ENCODE measurements at regions not wholly inside any gene's neighbourhood (a gene's known extent, or its start where the extent isn't known, plus 50 kb on each side); places are given as distances from the start of the nearest gene placed in this dataset.

DNA sequence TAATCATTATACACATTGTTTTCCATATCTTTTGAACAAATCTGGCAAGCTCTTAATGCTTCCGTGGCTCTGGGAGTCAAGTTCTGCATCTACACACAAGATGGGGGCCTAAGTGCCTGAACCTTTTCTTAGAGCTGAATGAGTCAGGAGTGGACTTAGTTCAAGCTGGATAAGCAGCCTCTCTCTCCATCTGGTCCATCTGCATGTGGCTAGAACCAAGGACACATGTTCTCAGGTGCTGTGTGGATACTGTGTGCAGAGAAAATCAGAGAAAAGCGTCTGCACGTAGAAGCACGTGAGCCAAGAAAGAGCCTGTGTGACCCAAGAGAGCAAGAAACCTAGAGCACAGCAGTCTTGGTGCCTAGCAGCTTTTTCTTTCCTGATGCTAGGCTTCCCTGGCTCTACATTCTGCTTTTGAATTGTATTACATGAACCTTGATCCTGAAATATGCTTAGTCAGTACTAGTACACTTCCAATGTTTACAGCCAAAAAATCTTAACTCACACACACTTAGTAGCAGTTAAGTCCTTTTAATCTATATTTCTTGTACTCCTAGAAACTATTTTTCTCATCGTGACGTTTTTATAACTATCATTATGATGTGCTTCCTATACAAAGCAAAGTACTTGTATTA, 1798.9 kb downstream of the MAT2B start:
- DNase-seq (ENCODE audit: low spot score) = no peak
- TF ChIP-seq, protein P1, sequence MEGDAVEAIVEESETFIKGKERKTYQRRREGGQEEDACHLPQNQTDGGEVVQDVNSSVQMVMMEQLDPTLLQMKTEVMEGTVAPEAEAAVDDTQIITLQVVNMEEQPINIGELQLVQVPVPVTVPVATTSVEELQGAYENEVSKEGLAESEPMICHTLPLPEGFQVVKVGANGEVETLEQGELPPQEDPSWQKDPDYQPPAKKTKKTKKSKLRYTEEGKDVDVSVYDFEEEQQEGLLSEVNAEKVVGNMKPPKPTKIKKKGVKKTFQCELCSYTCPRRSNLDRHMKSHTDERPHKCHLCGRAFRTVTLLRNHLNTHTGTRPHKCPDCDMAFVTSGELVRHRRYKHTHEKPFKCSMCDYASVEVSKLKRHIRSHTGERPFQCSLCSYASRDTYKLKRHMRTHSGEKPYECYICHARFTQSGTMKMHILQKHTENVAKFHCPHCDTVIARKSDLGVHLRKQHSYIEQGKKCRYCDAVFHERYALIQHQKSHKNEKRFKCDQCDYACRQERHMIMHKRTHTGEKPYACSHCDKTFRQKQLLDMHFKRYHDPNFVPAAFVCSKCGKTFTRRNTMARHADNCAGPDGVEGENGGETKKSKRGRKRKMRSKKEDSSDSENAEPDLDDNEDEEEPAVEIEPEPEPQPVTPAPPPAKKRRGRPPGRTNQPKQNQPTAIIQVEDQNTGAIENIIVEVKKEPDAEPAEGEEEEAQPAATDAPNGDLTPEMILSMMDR (IDR thresholded peaks at IDR 0.05; ENCODE audit: extremely low read depth, insufficient read depth, missing control alignments) = no peak
- in situ Hi-C loops (cut with MboI; ENCODE audit: low pct_unique_long_range_greater_than_20kb, low sequenced_read_pairs, unreplicated experiment) = no loop called here

DNA sequence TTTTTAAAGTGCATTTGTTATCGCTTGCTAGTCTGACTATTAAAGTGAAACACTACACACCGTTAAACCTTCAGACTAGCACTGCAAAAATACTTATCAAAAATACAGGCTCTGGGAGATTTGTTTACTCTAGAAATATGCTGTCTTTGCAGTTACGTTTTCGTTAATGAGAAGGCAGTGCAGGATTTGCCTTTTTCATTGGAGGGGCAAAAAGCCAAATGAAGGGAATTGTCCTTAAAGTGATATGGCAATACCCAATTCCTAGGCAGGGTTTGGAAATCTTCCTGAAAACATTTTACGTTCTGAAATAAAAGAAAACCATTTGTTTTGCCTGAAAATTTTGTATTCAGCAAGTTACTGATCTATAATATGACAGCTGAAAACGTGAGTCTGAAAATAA, 1800.2 kb downstream of the MAT2B start:
- DNase-seq (ENCODE audit: low spot score) = no peak
- TF ChIP-seq, protein P1 (IDR thresholded peaks at IDR 0.05; ENCODE audit: extremely low read depth, insufficient read depth, missing control alignments) = no peak
- in situ Hi-C loops (cut with MboI; ENCODE audit: low pct_unique_long_range_greater_than_20kb, low sequenced_read_pairs, unreplicated experiment) = no loop called here

DNA sequence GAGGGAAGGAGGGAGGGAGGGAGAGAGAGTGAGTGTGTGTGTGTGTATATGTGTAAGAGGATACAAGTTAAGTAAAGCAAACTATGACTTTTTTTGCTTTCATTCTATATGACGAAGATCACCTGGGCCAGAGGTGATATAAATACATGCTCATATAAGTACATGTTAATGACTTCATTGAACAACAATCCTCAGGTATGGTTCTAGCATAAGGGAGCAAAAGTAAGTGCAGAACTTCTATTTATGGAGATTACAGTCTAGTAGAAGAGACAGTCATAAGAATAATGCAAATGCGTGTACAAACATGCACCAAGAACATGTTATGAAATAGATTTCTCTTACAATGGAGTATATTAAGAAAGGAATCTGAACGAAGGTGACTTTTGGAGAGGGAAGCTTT, 1804.0 kb downstream of the MAT2B start:
- in situ Hi-C loops (cut with MboI; ENCODE audit: low pct_unique_long_range_greater_than_20kb, low sequenced_read_pairs, unreplicated experiment) = no loop called here
- no peak for DNase-seq (ENCODE audit: low spot score)
- TF ChIP-seq, protein P1 (IDR thresholded peaks at IDR 0.05; ENCODE audit: extremely low read depth, insufficient read depth, missing control alignments) = no peak

DNA sequence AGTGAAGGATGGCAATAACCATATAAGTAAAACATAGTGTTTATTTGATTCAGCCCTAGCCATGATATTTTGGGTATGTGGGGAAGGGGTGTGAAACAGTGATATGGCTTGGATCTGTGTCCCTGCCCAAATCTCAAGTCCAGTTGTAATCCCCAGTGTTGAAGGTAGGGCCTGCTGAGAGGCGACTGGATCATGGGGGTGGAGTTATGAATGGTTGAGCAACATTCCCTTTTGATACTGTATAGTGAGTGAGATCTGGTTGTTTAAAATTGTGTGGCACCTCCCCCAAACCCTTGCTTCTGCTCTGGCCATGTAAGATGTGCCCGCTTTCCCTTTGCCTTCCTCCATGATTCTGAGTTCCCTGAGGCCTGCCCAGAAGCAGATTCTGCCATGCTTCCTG, 1804.6 kb downstream of the MAT2B start:
- in situ Hi-C loops (cut with MboI; ENCODE audit: low pct_unique_long_range_greater_than_20kb, low sequenced_read_pairs, unreplicated experiment) = no loop called here
- TF ChIP-seq, protein P1 (IDR thresholded peaks at IDR 0.05; ENCODE audit: extremely low read depth, insufficient read depth, missing control alignments) = no peak
- DNase-seq (ENCODE audit: low spot score) = no peak

DNA sequence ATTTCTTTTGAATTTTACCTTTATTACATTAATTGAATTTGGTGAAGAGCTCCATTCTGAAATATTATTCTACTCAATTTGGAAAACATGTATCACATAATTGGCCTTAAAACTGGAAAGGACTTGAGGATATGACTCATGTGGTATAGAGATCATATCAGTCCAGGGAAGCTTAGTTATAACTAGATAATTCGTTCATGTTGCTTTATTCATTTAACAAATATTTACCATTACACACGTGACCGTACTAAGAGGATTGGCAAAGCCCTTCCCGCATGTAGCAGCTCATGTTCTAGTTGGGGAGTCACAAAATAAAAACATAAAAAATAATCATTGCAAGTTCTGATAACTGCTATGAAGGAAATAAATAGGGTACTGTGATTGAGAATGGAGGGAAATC, 1816.5 kb downstream of the MAT2B start:
- DNase-seq (ENCODE audit: low spot score) = no peak
- TF ChIP-seq, protein P1 (IDR thresholded peaks at IDR 0.05; ENCODE audit: extremely low read depth, insufficient read depth, missing control alignments) = no peak
- in situ Hi-C loops (cut with MboI; ENCODE audit: low pct_unique_long_range_greater_than_20kb, low sequenced_read_pairs, unreplicated experiment) = no loop called here

DNA sequence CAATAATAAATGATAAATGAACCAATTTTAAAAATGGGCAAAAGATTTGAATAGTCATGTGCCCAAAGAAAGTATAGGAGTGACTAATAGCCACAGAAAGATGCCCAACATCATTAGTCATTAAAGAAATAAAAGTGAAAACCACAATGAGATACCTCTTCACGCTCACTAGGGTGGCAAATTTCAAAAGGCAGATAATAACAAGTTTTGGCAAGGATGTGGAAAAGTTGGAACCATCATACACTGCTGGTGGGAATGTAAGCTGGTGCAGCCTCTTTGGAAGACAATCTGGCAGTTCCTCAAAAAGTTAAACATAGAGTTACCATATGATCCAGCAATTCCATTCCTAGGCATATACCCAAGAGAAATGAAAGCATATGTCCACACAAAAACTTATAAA, 1819.8 kb downstream of the MAT2B start:
- in situ Hi-C loops (cut with MboI; ENCODE audit: low pct_unique_long_range_greater_than_20kb, low sequenced_read_pairs, unreplicated experiment) = no loop called here
- TF ChIP-seq, protein P1 (IDR thresholded peaks at IDR 0.05; ENCODE audit: extremely low read depth, insufficient read depth, missing control alignments) = no peak
- no peak for DNase-seq (ENCODE audit: low spot score)
